Hepatocyte (in vitro differentiated cells): ENCODE measurements at regions not wholly inside any gene's neighbourhood (a gene's known extent, or its start where the extent isn't known, plus 50 kb on each side); places are given as distances from the start of the nearest gene placed in this dataset.

Experiments
- EZH2 ChIP-seq: fragments of 200-600 bp; sonication (generic); IDR thresholded peaks from 2 replicates; pipeline ENCODE4 v1.6.1; 2016; ENCODE audit warnings: antibody characterized with exemption, mild to moderate bottlenecking, borderline replicate concordance
- TF ChIP-seq, protein P1 (sequence below): fragments of 200-600 bp; sonication (generic); IDR thresholded peaks from 2 replicates; pipeline ENCODE4 v1.5.1; 2016; ENCODE audit warnings: antibody characterized with exemption, mild to moderate bottlenecking; ENCODE audit not compliant: poor library complexity

DNA sequence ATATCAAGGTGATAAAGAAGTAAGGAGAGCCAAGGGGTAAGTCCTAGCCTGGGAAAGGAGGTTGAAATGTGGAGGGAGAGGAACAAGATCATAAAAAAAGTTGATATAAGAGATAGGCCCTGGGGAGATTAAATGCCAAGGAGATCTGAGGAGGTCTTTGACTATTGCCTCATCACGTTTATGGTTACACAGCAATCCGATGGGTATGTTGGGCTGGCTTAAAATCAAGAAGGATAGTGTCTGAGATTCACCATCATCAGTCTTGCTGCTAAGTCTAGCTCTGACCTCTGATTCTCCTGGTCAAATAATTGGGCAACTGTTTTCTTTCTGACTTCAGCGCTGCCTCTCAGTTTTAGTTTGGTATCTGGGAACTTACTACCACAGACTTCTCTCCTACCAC lies 416.3 kb downstream of the GPATCH2 start:
- TF ChIP-seq, protein P1, sequence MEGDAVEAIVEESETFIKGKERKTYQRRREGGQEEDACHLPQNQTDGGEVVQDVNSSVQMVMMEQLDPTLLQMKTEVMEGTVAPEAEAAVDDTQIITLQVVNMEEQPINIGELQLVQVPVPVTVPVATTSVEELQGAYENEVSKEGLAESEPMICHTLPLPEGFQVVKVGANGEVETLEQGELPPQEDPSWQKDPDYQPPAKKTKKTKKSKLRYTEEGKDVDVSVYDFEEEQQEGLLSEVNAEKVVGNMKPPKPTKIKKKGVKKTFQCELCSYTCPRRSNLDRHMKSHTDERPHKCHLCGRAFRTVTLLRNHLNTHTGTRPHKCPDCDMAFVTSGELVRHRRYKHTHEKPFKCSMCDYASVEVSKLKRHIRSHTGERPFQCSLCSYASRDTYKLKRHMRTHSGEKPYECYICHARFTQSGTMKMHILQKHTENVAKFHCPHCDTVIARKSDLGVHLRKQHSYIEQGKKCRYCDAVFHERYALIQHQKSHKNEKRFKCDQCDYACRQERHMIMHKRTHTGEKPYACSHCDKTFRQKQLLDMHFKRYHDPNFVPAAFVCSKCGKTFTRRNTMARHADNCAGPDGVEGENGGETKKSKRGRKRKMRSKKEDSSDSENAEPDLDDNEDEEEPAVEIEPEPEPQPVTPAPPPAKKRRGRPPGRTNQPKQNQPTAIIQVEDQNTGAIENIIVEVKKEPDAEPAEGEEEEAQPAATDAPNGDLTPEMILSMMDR, result no peak
- TF ChIP-seq EZH2, result no peak
